ENCODE measurements at regions not wholly inside any gene's neighbourhood (a gene's known extent, or its start where the extent isn't known, plus 50 kb on each side); places are given as distances from the start of the nearest gene placed in this dataset.
"Not testable (repeated sequence)": the region's sequence is repeated elsewhere in the genome, so short reads cannot be mapped to it uniquely, and the experiment has no call there.

DNA sequence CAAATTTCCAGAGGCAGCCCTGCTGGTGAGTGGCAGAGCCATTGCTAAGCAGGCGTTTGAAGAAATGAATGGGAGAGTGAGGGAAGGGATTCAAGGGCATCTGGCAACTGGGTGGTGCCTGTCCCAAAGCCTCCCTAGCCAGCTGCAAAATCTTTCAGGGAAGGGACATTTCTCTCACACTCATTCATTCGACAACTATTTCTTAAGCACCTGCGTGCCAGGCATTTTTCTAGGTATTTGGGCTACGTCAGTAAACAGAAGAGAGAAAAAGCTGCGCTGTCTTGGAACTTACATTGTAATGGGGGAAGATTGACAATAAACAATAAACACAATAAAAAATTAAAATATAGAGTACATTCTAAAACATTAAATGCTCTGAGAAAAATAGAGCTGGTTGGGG, 301.9 kb upstream of the USP24 start:
- DNase-seq: no peak

DNA sequence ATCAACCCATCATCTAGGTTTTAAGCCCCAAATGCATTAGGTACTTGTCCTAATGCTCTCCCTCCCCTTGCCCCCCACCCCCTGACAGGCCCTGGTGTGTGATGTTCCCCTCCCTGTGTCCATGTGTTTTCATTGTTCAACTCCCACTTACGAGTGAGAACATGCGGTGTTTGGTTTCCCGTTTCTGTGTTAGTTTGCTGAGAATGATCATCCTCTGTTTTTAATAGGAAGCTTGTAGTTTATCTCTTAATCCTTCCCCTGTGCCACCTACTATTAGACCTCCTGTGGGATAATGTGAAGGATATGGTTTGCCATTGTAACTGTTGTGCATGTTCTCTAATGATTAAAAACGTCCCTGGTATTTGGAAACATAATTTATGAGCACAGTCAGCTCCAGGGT, 299.4 kb upstream of the USP24 start:
- DNase-seq: not testable (repeated sequence)

DNA sequence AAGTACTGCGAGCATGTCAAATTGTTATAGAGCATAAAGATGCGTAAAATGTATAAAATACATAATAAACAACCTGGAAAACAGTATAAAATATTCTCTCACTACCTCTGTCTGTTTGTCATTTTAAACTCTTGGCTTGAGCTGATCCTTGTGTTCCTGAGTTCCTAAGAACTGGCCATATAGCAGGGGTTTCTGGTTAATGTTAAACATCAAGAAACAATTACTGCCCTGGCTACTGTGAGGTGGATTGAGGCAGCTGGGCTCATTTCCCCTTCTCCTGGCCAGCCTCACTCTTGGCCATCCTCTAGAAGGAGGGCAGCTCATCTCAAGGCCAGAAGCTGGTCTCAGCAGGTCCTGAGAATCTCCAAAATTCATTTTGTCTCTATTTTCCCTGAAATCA, 297.3 kb upstream of the USP24 start:
- DNase-seq: no peak

DNA sequence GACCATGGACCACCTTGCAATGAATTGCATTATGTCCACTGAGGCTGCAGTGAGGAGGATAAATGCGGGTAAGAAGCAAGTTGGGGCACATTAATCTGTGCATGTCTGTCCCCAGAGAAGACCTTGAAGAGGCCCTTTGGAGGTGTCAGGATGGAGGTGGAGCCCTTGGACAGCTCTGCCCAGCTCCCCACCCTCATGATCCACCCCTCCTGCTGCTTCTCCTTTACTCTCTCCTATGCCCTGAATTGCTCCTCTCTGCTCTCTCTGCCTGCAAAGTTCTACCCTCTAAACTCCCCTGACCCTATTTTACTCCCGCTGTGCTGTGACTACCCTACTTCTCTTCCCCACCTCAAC, 292.4 kb upstream of the USP24 start:
- DNase-seq: no peak

DNA sequence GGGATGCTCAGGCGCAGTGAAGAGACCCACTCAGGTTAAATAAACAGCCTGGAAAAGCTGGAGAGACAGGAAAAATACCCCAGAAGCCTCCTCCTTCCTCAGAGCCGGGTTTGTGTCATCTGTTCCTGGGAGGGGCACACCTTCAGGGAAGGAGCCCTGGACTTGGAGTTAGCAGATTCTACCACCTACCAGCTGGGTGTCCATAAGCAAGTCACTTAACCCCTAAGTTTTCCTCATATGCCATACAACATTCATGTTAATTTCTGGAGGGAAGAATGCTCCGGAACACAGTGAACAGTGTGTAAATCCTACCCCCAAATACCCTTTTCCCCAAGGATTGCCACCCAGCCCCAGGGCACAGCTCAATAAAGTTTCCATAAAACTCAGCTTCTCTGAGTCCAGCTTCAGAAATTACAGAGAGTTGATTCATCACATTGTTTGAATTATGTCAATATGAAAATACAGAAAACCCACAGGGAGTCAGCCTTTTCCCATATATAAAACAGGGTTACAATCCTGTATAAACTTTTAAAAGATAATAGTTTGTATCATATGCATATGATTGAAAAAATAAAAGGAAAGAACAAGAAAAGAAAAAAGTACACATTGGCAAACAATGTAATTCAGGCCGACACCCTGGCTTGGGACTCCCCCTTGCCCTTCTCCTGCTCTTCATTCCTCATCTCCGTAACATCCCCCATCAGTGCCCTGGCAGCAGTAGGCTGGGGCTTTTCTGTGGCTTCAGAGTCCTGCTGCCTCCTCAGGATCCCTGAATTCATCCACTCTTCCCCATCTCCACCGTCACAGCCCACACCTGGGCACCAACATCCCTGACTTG, 291.8 kb upstream of the USP24 start:
- DNase-seq: no peak

DNA sequence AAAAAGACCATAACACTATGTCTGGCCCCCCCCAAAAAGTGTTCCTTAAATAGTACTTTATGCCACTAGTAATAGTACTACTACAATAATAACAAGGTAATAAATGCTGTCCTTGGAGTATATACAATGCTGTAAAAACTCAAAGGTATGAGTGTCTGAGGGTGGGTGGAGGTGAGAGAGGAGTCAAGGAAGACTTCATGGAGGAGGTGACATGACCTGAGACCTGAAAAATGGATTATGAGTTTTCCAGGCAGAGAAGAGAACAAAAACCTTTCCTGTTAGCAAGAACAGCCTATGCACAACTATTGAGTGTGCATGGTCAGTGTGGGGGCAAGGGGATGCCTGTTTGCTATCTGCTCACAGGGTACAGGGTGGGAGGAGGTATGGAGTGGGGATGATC, 290.2 kb upstream of the USP24 start:
- no peak for DNase-seq

DNA sequence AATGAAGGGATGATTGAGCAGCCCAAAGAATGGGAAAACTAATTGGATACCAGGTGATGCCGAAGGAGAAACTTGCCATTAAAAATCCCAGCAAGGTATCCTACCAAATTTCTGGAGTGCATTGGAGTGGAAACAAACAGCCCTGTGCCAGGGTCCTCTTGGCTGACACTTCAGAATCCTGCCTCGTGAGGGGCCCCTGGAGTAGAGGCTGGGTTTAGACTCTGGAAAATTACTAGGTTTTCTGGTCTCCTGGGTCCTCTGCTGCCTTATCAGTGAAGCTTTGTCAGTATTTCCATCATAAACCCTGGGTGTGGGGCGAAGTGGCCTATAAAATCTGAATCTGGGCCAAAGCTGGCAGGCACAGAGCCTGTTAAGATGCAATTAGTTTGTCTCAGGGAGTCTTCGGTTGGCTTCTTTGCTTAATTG, 289.2 kb upstream of the USP24 start:
- no peak for DNase-seq

DNA sequence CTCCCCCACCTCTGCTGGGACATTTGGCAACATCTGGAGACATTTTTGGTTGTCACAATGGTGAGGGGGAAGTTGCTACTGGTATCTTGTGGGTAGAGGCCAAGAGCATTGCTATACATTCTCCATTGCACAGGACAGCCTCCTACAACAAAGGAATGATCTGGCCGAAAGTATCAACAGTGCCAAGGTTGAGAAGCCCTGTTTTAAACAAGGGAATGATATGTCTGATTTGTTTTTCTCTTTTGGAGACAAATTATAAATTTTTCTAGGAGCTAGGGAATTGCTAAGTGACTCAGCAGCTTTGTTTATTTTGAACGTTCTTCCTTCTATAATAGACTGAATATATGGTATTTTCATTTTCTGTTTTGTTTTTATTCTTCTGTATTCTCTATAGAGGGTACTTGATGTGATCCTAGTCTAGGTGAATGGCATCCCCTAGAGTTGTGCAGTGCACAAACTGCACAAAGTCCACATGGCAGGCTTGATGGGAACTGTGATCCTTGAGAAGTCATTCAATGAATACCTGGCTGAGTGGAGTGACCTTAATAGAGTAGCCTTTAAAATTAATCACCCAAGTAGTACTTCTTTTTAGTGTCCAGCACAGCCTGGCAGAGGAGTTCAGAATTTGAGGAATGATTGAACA, 288.6 kb upstream of the USP24 start:
- DNase-seq: no peak

DNA sequence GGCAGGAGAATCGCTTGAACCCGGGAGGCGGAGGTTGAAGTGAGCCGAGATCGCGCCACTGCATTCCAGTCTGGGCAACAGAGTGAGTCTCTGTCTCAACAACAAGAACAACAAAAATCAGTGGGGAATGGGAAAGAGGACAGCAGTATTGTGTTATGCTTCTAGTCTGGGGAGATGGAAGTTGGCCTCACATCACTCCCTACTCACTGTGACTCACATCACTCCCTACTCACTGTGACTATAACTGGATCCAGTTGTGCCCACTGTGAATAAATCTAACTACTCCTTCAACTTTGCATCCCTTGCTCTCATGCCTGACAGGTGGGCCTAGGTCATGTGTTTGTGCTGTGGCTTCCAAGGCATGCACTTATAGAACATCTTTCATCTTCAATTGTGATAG, 285.4 kb upstream of the USP24 start:
- no peak for DNase-seq

DNA sequence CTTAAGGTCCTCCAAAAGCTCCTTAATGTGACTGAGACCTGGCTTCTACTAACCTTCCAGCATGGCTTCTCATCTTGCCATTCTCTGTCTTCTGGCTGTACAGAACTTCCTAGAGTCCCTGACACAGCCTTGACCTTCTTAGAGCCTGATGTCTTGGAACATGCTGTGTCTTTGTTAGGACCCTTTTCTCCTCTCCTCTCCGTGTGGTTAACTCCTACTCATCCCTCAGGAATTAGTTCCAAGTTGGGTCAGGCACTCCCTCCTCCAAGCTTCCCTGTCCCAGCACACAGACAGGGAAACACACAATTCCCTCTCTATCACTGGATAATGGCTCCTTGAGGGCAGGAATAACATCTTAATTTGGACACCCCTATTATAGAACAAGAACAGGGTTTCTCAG, 275.4 kb upstream of the USP24 start:
- no peak for DNase-seq

DNA sequence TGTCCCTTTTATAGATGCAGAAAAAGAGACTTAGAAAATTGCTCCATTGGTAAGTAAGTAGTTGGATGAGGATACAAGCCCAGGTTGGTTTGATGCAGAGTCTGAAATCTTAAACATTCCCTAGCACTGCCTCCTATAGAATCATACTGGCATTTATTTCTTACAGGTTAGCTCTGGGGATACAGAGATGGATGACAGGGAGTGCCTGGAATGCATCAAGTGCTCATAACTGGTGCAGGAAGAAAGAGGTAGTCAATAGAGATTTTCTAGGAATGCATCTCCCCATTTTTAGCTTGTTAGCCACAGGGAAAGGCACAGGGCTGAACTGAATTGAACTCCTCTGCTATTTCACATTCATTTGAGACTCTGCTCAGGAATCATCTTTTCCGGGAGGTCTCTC, 269.0 kb upstream of the USP24 start:
- DNase-seq: no peak

DNA sequence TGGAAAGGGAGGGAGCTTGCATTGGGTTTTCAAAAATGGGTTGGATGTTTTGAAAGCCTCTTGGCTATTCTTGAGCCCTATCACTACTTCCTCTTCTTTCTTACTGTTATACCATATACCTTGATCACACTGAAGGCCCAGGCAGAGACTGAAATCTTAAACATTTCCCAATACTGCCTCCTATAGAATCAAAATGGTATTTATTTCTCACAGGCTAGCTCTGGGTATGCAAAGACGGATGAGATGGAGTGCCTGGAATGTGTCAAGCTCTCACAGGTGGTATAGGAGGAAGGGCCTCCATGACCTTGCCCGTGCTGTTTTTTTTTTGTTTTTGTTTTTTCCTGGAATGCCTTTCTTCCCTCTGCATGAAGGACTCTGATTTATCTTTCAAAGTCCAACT, 268.4 kb upstream of the USP24 start:
- DNase-seq: peak; percentile 6

DNA sequence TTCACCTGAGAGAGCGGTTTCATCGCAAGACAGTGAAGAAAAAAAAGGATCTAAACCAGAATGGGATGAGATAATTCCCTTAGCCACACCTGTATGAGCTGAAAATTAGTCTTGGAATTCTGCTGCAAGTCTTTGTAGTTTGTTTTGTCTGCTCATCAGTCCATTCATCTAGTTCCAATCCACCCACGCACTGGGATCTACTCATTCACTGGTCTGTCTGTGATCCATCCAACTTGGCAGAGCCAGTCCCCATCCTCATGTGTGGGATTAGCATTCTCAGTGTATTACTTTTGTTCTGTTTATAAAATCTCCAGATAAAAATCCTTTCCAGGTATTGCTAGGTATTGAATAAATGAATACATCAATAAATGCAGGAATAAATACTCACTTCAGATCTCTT, 266.5 kb upstream of the USP24 start:
- no peak for DNase-seq

DNA sequence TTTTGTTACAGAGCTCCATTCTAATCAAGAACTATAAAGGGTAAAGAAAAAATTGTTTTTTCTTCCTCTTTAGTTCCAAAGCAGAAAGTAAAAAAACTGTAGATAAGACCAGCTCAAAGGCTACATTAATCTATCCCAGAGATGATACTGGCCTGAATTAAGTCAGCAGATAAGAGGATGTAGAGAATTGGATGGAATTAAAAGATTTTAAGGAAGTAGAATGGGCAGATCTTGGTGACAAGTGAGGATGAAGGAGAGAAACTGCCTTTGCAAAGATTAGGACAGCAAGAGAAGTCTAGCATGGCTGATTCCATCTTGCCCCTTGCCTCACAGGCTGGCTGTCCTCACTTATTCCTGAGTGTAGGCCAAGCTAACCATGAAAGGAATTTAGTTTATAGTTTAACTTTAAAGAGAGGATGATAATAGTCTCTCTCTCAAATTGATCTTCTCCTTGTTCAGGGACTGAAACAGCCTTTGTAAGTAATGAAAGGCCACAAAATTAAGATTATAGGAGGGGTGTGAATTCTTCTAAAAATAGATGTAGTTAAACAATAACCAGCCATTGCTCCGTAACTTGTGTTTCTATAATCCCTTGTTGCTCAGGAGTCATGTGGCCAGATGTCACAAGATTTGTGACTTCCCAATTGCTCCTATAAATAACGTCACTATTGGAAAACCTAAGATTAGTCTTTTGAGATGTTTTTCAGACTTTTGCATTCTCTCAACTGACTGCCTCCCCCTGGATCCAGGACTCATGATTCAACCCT, 265.0 kb upstream of the USP24 start:
- DNase-seq: no peak

DNA sequence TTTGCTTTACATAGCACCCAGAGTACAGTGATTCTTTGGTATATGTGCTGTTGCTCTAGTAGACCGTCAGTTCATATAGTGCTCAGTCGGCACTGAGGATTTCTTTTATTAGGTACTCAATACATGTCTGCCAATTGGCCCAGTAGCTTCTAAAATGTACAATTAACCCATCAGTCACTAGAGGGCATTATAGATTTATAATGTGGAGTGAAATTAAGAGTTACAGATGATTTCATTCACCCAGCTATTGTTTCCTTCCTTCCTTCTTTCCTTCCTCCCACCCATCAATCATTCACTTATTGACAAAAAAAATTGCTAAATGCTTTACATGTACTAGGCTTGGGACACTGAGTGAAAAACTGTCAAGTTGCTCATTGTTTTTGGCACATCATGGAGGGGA, 263.6 kb upstream of the USP24 start:
- DNase-seq: peak; percentile 48

DNA sequence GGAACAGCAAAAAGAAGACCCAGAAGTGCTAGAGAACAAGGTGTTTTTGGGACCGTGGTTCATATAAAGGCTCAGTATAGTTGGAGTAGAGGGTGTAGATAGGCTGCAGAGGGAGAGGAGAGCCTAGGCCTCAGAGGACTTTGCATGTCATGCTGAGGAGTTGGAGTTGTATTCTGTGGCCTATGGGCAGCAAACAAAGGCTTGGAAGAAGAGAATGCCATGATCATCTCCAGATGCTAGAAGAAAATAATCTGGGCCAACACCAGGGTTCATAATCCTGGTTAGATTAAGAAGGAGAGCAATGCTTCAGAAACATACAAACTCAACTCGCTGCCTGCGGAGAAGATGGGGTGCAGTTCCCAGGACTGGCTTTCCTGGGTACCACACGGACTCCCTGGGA, 262.8 kb upstream of the USP24 start:
- DNase-seq: no peak

DNA sequence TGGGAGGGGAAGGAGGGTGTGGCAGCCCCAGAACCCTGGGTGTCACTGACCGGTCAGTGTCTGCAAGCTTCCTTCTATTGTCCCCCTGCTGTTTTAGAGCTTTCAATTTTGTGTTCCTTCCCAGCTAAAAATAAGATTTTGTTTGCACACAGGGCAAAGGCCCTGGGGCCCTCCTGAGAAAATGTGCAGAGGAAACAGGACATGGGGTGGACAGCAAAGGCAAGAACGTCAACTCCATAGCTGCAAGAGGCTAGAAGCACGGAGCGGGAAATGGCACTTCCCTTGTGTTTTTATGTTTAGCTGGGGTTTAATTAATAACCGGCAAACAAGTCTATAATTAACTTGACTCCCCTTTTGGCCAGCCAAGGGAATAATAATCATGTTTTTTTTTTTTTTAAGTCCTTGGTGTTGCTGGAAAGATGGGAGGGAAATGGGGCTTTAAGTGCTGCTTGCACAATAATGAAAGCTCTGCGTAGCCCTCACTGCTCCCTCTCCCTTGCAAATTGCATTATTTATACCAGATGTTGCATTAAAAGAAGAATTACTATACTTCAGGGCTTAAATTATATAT, 261.4 kb upstream of the USP24 start:
- no peak for DNase-seq

DNA sequence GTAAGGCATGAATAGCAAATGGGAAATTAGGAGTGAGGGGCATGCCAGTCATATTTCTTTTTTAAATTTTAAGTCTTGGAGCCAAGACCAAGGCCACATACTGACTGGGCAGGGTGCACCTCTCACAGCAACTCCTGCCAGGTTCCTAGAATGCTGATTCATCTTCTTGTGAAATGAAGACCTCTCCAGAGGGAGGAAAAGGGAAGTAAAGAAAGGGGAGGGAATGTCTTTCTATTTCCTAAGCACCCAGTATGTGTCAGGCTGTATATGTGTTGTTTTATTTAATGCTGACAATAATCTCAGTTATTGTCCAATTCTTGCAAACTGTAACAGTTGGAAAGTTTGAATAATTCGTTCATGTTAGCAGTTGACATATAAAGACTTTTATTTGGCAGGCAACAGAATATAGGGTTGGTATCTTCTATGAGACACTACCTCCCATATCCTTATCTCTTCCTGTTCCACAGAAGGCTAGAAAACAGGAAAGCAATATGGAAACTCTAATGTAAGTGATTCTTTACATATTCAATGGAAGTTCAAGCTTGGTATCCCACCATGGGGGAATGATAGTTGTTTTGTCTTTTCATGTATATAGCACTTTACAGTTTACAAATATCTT, 259.1 kb upstream of the USP24 start:
- DNase-seq: peak; percentile 68

DNA sequence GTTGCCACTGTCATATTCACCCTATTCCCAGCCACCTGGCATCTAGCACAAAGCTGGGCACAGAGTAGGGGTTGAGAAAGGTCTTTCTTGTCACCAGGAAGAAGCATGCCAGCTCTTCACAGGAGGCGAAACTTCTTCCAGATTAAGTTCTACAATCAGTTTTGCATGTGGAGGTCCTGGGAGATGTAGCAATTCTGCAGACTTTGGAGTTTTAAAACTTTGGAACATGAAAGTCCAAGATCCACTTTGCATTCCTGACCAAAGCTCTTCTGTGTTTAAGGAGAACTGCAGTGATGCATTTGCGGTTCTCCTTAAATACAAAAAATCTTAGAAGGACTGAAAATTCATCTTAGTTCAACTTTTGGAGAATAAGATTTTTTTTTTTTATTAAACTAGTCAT, 258.5 kb upstream of the USP24 start:
- DNase-seq: no peak

DNA sequence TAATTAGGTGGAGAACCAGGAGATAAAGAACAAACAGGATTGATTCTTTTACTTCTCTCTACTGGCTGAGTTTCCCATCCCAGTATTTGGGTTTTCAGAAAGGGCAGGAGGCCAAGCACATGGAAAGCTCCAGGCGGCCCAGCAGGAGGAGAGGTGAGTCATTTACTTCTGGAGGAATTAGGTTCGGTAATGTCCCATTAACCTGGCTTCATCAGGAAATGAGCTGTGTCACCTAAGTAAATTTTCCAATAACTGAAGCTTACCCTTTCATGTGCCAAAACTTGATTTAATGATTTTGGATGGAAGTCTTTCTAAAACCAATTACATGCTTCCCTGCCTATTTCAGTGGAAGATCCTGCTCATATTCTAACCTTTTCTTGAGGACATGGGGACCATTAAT, 257.6 kb upstream of the USP24 start:
- no peak for DNase-seq

DNA sequence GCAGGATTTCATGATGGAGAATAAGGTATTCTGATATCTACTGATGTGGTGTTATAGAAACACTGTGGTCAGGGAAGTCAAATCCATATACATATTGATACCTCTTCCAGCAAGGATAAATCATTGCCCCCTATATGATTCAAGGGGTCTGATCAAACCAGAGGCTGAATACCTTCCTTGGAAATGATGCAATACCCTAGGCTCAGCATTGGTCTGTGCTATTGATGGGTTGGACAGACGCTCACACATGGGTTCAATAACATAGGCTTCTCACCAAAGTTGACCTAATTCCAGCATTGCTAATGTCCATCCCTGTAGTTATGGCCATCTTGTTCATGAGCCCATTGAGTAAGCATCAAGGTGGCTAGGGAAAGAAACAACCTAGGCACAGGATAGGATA, 257.0 kb upstream of the USP24 start:
- no peak for DNase-seq

DNA sequence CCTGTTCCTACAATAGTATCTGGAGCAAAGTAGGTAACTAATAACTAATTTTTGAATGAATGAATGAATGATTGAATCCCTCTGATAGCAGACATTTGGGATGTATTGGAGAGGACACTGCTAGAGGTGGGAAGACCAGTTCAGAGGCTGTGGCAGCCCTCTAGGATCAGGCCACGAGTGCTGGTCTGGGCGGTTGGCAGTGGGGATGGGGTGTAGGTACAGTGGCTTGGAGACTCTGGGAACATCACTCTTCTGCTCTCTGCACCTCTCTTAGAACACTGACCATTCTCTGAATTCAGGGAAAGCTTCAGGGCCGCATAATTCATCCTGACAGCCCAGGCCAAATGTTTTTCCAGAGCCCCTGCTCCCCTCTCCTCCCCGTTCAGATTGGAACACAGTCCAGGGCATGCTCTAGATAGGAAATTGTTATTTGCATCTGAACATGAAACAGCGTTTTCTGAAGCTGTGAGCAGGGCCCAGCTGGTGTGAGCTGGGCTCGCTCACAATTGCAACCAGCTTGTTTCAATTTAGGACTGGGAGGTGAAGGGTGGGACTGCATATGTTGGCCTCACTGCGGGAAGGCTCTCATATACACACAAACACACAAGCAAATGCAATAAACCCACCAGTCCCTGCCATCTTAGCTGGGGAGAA, 253.1 kb upstream of the USP24 start:
- no peak for DNase-seq

DNA sequence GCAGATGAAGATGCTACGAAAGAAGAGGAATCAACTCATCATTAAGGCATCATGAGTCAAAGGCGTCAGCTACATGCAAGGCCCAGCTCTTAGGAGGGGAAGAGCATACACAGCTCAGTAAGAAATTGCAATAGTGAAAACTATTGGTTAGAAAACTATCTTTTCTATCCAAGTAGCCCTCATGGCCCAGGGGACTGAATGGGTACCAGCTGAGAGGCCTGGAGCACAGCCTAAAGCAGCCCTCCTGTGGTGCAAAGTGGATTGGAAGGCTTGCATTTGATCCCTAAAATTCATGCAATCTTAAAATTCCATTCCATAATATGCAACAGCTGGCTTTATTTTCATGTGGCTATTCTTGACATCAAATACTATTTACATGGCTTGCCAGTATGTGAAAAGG, 251.8 kb upstream of the USP24 start:
- no peak for DNase-seq
